ENCODE measurements at regions not wholly inside any gene's neighbourhood (a gene's known extent, or its start where the extent isn't known, plus 50 kb on each side); places are given as distances from the start of the nearest gene placed in this dataset. TPM values are rescaled to one million over a fixed set of nuclear protein-coding genes. Genes with fewer than 3 reads are reported as not detected.

GRCh38 chr9:61674882-61675281 is 485.0 kb downstream of the SPATA31A7 start:
- BruUV-seq (replicated peaks), result no TSS peak
- intact Hi-C loops (cut with micrococcal nuclease) (no loop called here), dilution Hi-C loops (cut with MboI; ENCODE audit: extremely low pct_ligation_motif_present, low sequenced_read_pairs) (no loop called here)
- H3K27me3 ChIP-seq (ENCODE audit: control insufficient read depth in 2 of 2, insufficient read depth in 2 of 2, low read length in 2 of 2), result no peaks in the 10 kb centered on the region
- H2AFZ ChIP-seq (ENCODE audit: low read depth, low read length), result no peak overlapping the region
- no peaks in the 10 kb centered on the region for H3K9me3 ChIP-seq (replicated peaks; ENCODE audit: control insufficient read depth, insufficient read depth, low read length)
- no peak overlapping the region for H3K27ac ChIP-seq (ENCODE audit: insufficient read depth, low read depth, low read length)
- no peaks in the 10 kb centered on the region for H3K4me1 ChIP-seq (ENCODE audit: control insufficient read depth, extremely low read depth, insufficient read depth, low read length)
- ChIA-PET CTCF (no interaction called here), POLR2A (no interaction called here)
- TF ChIP-seq POLR2A (IDR thresholded peaks at IDR 0.05; ENCODE audit: low read depth, low read length), result no peak
- TF ChIP-seq FOS (IDR thresholded peaks at IDR 0.05; ENCODE audit: borderline replicate concordance, insufficient read depth, low read length), result no peak
- TF ChIP-seq POLR2AphosphoS5 (IDR thresholded peaks at IDR 0.05; ENCODE audit: insufficient read depth, low read depth, low read length), result no peak
- TF ChIP-seq MAX (IDR thresholded peaks at IDR 0.05; ENCODE audit: insufficient read depth, insufficient read length), result no peak
- no peak for TF ChIP-seq GATA2 (IDR thresholded peaks at IDR 0.05; ENCODE audit: insufficient read depth, insufficient read length, low read depth, low read length)
- TF ChIP-seq EZH2 (IDR thresholded peaks at IDR 0.05; ENCODE audit: borderline replicate concordance, low read depth, low read length, severe bottlenecking), result no peak
- TF ChIP-seq JUN (IDR thresholded peaks at IDR 0.05; ENCODE audit: borderline replicate concordance, insufficient read depth, insufficient read length, low read depth), result no peak
- no peak for TF ChIP-seq CTCF (IDR thresholded peaks at IDR 0.05; ENCODE audit: extremely low read depth in 1 of 2, insufficient read depth in 1 of 2, low read depth in 1 of 2, low read length in 2 of 2)
- no peak for TF ChIP-seq MYC (IDR thresholded peaks at IDR 0.05; ENCODE audit: low read depth, low read length)
- H3K9ac ChIP-seq (replicated peaks; ENCODE audit: extremely low read depth, insufficient read depth, low read length), result no peak overlapping the region
- H3K4me2 ChIP-seq (ENCODE audit: insufficient read depth, low read length), result no peak overlapping the region
- no peaks in the 10 kb centered on the region for H3K36me3 ChIP-seq (ENCODE audit: control insufficient read depth in 2 of 2, extremely low read depth in 1 of 2, insufficient read depth in 2 of 2, low read length in 2 of 2)
- no peaks in the 10 kb centered on the region for H3K79me2 ChIP-seq (ENCODE audit: control insufficient read depth, insufficient read depth, low read length)
- H4K20me1 ChIP-seq (replicated peaks; ENCODE audit: control insufficient read depth, extremely low read depth, insufficient read depth, low read length), result no peaks in the 10 kb centered on the region
- no peaks in the 10 kb centered on the region for H3K9me1 ChIP-seq (replicated peaks; ENCODE audit: control insufficient read depth, extremely low read depth, insufficient read depth, low read length)
- DNase-seq (ENCODE audit: low read depth, low spot score) (no peak), FAIRE-seq (no peak)
- no peak overlapping the region for H3K4me3 ChIP-seq (replicated peaks in 1 of 3; ENCODE audit: insufficient read depth in 1 of 3, low read depth in 1 of 3, low read length in 3 of 3)

Small RNA genes in the stretch of these regions (small RNA-seq; reads per million reads assigned to genes)
- not detected for gene RF00019 (ENCODE audit: insufficient read depth, insufficient read length, low read depth, low replicate concordance)

Measured in endothelial cell of umbilical vein (primary cell).